ENCODE measurements at regions not wholly inside any gene's neighbourhood (a gene's known extent, or its start where the extent isn't known, plus 50 kb on each side); places are given as distances from the start of the nearest gene placed in this dataset.
"Not testable (repeated sequence)": the region's sequence is repeated elsewhere in the genome, so short reads cannot be mapped to it uniquely, and the experiment has no call there.

DNA sequence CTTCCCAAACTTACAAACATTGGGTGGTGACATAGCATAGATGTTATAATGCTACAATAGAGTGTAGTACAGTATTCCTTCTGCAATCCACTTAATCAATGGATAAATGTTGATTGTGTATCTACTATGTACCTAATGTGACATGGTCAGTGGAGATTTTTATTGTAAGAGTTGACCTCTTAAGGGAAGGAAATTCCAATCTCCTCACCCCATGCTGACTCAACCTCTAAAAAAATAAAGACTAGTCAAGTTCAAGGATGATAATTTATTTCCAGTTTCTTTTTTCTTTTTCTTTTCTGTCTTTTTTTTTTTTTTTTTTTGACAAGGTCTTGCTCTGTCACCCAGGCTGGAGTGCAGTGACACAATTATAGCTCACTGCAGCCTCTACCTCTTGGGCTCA is 206.5 kb upstream of the STS start:
- Histone ChIP-seq H4K20me1 (ENCODE audit: control insufficient read depth, extremely low read depth, insufficient read depth, low read length) (no peaks in the 10 kb centered on the region), H3K27ac (ENCODE audit: insufficient read depth, low read length) (no peak overlapping the region), H3K27me3 (ENCODE audit: control insufficient read depth, insufficient read depth, low read length) (no peaks in the 10 kb centered on the region), H3K9me3 (ENCODE audit: control insufficient read depth, insufficient read depth, low read depth, low read length) (no peaks in the 10 kb centered on the region), H3K4me2 (ENCODE audit: extremely low read depth, insufficient read depth, low read length) (no peak overlapping the region), H3K4me1 (ENCODE audit: control insufficient read depth, extremely low read depth, insufficient read depth, low read length) (no peaks in the 10 kb centered on the region), H3K9ac (ENCODE audit: insufficient read depth, low read length) (no peak overlapping the region), H3K79me2 (ENCODE audit: control insufficient read depth, insufficient read depth, low read length) (no peaks in the 10 kb centered on the region), H2AFZ (ENCODE audit: low read length) (no peak overlapping the region), H3K36me3 (ENCODE audit: control insufficient read depth, insufficient read depth, low read length) (no peaks in the 10 kb centered on the region), H3K4me3 (replicated peaks in 1 of 4; ENCODE audit: control extremely low read depth in 1 of 4, insufficient read depth in 1 of 4, low read depth in 3 of 4, low read length in 4 of 4) (no peak overlapping the region)
- peak; percentile 0 to 13 for DNase-seq (ENCODE audit: low read depth in 2 of 2)
- TF ChIP-seq, protein P1, sequence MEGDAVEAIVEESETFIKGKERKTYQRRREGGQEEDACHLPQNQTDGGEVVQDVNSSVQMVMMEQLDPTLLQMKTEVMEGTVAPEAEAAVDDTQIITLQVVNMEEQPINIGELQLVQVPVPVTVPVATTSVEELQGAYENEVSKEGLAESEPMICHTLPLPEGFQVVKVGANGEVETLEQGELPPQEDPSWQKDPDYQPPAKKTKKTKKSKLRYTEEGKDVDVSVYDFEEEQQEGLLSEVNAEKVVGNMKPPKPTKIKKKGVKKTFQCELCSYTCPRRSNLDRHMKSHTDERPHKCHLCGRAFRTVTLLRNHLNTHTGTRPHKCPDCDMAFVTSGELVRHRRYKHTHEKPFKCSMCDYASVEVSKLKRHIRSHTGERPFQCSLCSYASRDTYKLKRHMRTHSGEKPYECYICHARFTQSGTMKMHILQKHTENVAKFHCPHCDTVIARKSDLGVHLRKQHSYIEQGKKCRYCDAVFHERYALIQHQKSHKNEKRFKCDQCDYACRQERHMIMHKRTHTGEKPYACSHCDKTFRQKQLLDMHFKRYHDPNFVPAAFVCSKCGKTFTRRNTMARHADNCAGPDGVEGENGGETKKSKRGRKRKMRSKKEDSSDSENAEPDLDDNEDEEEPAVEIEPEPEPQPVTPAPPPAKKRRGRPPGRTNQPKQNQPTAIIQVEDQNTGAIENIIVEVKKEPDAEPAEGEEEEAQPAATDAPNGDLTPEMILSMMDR (conservative IDR thresholded peaks at IDR 0.05 in 1 of 2, IDR thresholded peaks at IDR 0.05 in 1 of 2; ENCODE audit: low read depth in 1 of 2, low read length in 2 of 2), result no peak
- no peak for TF ChIP-seq EZH2 (IDR thresholded peaks at IDR 0.05; ENCODE audit: low read length, missing control alignments)

DNA sequence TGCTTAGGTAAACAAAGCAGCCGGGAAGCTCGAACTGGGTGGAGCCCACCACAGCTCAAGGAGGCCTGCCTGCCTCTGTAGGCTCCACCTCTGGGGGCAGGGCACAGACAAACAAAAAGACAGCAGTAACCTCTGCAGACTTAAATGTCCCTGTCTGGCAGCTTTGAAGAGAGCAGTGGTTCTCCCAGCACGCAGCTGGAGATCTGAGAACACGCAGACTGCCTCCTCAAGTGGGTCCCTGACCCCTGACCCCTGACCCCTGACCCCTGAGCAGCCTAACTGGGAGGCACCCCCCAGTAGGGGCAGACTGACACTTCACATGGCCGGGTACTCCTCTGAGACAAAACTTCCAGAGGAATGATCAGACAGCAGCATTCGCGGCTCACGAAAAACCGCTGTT is 214.6 kb upstream of the STS start:
- H3K36me3 ChIP-seq (ENCODE audit: control insufficient read depth, insufficient read depth, low read length); H3K27ac ChIP-seq (ENCODE audit: insufficient read depth, low read length); H3K9ac ChIP-seq (ENCODE audit: insufficient read depth, low read length); H3K79me2 ChIP-seq (ENCODE audit: control insufficient read depth, insufficient read depth, low read length); H3K4me2 ChIP-seq (ENCODE audit: extremely low read depth, insufficient read depth, low read length); H3K4me1 ChIP-seq (ENCODE audit: control insufficient read depth, extremely low read depth, insufficient read depth, low read length); H3K9me3 ChIP-seq (ENCODE audit: control insufficient read depth, insufficient read depth, low read depth, low read length); DNase-seq (ENCODE audit: low read depth in 2 of 2); H3K4me3 ChIP-seq (replicated peaks in 1 of 4; ENCODE audit: control extremely low read depth in 1 of 4, insufficient read depth in 1 of 4, low read depth in 3 of 4, low read length in 4 of 4); H2AFZ ChIP-seq (ENCODE audit: low read length); H4K20me1 ChIP-seq (ENCODE audit: control insufficient read depth, extremely low read depth, insufficient read depth, low read length); H3K27me3 ChIP-seq (ENCODE audit: control insufficient read depth, insufficient read depth, low read length): not testable (repeated sequence)

DNA sequence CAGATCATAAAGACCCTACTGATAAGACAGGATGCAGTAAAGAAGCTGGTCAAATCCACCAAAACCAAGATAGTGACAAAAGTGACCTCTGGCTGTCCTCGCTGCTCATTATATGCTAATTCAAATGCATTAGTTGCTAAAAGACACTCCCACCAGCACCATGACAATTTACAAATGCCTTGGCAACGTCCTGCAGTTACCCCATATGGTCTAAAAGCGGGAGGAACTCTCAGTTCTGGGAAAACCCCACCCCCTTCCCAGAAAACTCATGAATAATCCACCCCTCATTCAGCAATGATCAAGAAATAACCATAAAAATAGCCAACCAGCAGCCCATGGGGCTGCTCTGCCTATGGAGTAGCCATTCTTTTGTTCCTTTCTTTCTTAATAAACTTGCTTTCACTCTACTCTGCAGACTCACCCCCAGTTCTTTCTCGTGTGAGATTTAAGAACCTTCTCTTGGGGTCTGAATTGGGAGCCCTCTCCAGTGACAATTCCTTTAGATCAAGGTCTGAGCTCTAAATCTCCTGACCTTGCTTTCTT is 217.1 kb upstream of the STS start:
- no peak overlapping the region for H3K4me2 ChIP-seq (ENCODE audit: extremely low read depth, insufficient read depth, low read length)
- TF ChIP-seq EZH2 (IDR thresholded peaks at IDR 0.05; ENCODE audit: low read length, missing control alignments), result no peak
- TF ChIP-seq, protein P1 (conservative IDR thresholded peaks at IDR 0.05 in 1 of 2, IDR thresholded peaks at IDR 0.05 in 1 of 2; ENCODE audit: low read depth in 1 of 2, low read length in 2 of 2), result no peak
- H3K27ac ChIP-seq (ENCODE audit: insufficient read depth, low read length), result no peak overlapping the region
- no peaks in the 10 kb centered on the region for H3K27me3 ChIP-seq (ENCODE audit: control insufficient read depth, insufficient read depth, low read length)
- H2AFZ ChIP-seq (ENCODE audit: low read length), result no peak overlapping the region
- no peak overlapping the region for H3K9ac ChIP-seq (ENCODE audit: insufficient read depth, low read length)
- H3K4me1 ChIP-seq (ENCODE audit: control insufficient read depth, extremely low read depth, insufficient read depth, low read length), result no peaks in the 10 kb centered on the region
- no peaks in the 10 kb centered on the region for H3K36me3 ChIP-seq (ENCODE audit: control insufficient read depth, insufficient read depth, low read length)
- no peaks in the 10 kb centered on the region for H4K20me1 ChIP-seq (ENCODE audit: control insufficient read depth, extremely low read depth, insufficient read depth, low read length)
- no peak overlapping the region for H3K4me3 ChIP-seq (replicated peaks in 1 of 4; ENCODE audit: control extremely low read depth in 1 of 4, insufficient read depth in 1 of 4, low read depth in 3 of 4, low read length in 4 of 4)
- no peaks in the 10 kb centered on the region for H3K9me3 ChIP-seq (ENCODE audit: control insufficient read depth, insufficient read depth, low read depth, low read length)
- H3K79me2 ChIP-seq (ENCODE audit: control insufficient read depth, insufficient read depth, low read length), result no peaks in the 10 kb centered on the region
- no peak for DNase-seq (ENCODE audit: low read depth in 2 of 2)

All from fibroblast of lung (primary cell).